ENCODE measurements at regions not wholly inside any gene's neighbourhood (a gene's known extent, or its start where the extent isn't known, plus 50 kb on each side); places are given as distances from the start of the nearest gene placed in this dataset.

GRCh38 chr5:24854350-24854749, 209.6 kb upstream of the CDH10 start:
- DNase-seq (ENCODE audit: low spot score) = no peak

- no peak for DNase-seq (ENCODE audit: low spot score)
These were observed 206.2 kb upstream of the CDH10 start for GRCh38 chr5:24850926-24851486.

- no peak for DNase-seq (ENCODE audit: low spot score)
These were observed 204.4 kb upstream of the CDH10 start for GRCh38 chr5:24849210-24849609.

- no peak for DNase-seq (ENCODE audit: low spot score)
These were observed 187.2 kb upstream of the CDH10 start for GRCh38 chr5:24831989-24832388.

- DNase-seq (ENCODE audit: low spot score) = no peak
These were observed 178.8 kb upstream of the CDH10 start for GRCh38 chr5:24823625-24824024.

- DNase-seq (ENCODE audit: low spot score) = no peak
These were observed 175.1 kb upstream of the CDH10 start for GRCh38 chr5:24819841-24820240.

GRCh38 chr5:24817966-24818365, 173.2 kb upstream of the CDH10 start:
- DNase-seq (ENCODE audit: low spot score) = no peak

GRCh38 chr5:24816206-24816605, 171.4 kb upstream of the CDH10 start:
- DNase-seq (ENCODE audit: low spot score) = no peak

GRCh38 chr5:24805230-24805629, 160.5 kb upstream of the CDH10 start:
- DNase-seq (ENCODE audit: low spot score) = no peak

- DNase-seq (ENCODE audit: low spot score) = no peak
These were observed 159.5 kb upstream of the CDH10 start for GRCh38 chr5:24804221-24804681.

GRCh38 chr5:24791326-24791725, 146.5 kb upstream of the CDH10 start:
- no peak for DNase-seq (ENCODE audit: low spot score)

- DNase-seq (ENCODE audit: low spot score) = no peak
These were observed 145.0 kb upstream of the CDH10 start for GRCh38 chr5:24789611-24790351.

GRCh38 chr5:24788829-24789514, 144.2 kb upstream of the CDH10 start:
- DNase-seq (ENCODE audit: low spot score) = no peak

GRCh38 chr5:24786108-24786507, 141.3 kb upstream of the CDH10 start:
- no peak for DNase-seq (ENCODE audit: low spot score)

- no peak for DNase-seq (ENCODE audit: low spot score)
These were observed 138.8 kb upstream of the CDH10 start for GRCh38 chr5:24783596-24783995.

- DNase-seq (ENCODE audit: low spot score) = no peak
These were observed 132.6 kb upstream of the CDH10 start for GRCh38 chr5:24777392-24777791.

- no peak for DNase-seq (ENCODE audit: low spot score)
These were observed 128.5 kb upstream of the CDH10 start for GRCh38 chr5:24773261-24773660.

- no peak for DNase-seq (ENCODE audit: low spot score)
These were observed 122.3 kb upstream of the CDH10 start for GRCh38 chr5:24767086-24767485.

GRCh38 chr5:24765219-24765618, 120.4 kb upstream of the CDH10 start:
- DNase-seq (ENCODE audit: low spot score) = no peak

- DNase-seq (ENCODE audit: low spot score) = no peak
These were observed 105.6 kb upstream of the CDH10 start for GRCh38 chr5:24750355-24750754.

GRCh38 chr5:24749701-24750100, 104.9 kb upstream of the CDH10 start:
- DNase-seq (ENCODE audit: low spot score) = no peak

GRCh38 chr5:24747327-24747726, 102.5 kb upstream of the CDH10 start:
- DNase-seq (ENCODE audit: low spot score) = no peak

GRCh38 chr5:24742334-24742733, 97.6 kb upstream of the CDH10 start:
- no peak for DNase-seq (ENCODE audit: low spot score)

Data from HT-29 (cell line).